ENCODE measurements at regions not wholly inside any gene's neighbourhood (a gene's known extent, or its start where the extent isn't known, plus 50 kb on each side); places are given as distances from the start of the nearest gene placed in this dataset.
A peak's percentile ranks its signal among the peaks of the same experiment; 100 is the strongest.
"Not testable (repeated sequence)": the region's sequence is repeated elsewhere in the genome, so short reads cannot be mapped to it uniquely, and the experiment has no call there.

DNA sequence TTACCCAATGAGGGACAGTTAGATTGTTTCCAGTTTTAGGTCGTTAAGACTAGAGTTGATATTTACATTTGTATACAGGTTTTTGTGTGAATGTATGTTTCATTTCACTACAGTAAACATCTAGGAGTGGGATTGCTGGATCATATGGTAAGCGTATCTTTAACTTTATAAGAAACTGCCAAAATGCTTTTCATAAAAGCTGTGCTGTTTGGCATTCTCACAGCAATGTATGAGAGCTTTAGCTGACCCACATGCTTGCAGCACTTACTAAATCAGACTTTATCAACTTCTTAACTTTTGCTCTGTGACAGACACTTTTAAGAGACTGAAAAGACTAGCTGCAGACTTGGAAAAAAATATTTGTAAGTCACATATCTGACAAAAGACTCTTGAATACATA is 262.5 kb upstream of the PELI2 start:
- TF ChIP-seq, protein P1, sequence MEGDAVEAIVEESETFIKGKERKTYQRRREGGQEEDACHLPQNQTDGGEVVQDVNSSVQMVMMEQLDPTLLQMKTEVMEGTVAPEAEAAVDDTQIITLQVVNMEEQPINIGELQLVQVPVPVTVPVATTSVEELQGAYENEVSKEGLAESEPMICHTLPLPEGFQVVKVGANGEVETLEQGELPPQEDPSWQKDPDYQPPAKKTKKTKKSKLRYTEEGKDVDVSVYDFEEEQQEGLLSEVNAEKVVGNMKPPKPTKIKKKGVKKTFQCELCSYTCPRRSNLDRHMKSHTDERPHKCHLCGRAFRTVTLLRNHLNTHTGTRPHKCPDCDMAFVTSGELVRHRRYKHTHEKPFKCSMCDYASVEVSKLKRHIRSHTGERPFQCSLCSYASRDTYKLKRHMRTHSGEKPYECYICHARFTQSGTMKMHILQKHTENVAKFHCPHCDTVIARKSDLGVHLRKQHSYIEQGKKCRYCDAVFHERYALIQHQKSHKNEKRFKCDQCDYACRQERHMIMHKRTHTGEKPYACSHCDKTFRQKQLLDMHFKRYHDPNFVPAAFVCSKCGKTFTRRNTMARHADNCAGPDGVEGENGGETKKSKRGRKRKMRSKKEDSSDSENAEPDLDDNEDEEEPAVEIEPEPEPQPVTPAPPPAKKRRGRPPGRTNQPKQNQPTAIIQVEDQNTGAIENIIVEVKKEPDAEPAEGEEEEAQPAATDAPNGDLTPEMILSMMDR (conservative IDR thresholded peaks at IDR 0.05; ENCODE audit: low read depth, low read length), result no peak
- no peak for DNase-seq (ENCODE audit: low read depth)
- no peak overlapping the region for H3K4me3 ChIP-seq (ENCODE audit: low read depth, low read length)

DNA sequence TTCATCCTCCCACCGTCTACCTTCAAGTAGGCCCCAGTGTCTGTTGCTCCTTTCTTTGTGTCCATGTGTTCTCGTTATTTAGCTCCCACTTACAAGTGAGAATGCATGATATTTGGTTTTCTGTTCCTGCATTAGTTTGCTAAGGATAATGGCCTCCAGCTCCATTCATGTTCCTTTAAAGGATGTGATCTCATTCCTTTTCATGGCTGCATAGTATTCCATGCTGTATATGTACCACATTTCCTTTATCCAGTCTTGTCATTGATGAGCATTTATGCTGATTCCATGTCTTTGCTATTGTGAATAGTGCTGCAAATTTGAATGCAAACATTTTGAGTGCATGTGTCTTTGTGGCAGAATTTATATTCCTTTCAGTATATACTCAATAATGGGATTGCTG is 259.6 kb upstream of the PELI2 start:
- DNase-seq (ENCODE audit: low read depth), result no peak
- H3K4me3 ChIP-seq (ENCODE audit: low read depth, low read length), result no peak overlapping the region
- TF ChIP-seq, protein P1 (conservative IDR thresholded peaks at IDR 0.05; ENCODE audit: low read depth, low read length), result no peak

DNA sequence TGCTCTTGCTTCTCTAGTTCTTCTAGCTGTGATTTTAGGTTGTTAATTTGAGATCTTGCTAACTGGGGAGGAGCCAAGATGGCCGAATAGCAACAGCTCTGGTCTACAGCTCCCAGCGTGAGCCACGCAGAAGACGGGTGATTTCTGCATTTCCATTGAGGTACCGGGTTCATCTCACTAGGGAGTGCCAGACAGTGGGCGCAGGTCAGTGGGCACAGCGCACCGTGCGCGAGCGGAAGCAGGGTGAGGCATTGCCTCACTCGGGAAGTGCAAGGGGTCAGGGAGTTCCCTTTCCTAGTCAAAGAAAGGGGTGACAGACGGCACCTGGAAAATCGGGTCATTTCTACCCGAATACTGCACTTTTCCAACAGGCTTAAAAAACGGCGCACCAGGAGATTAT is 256.6 kb upstream of the PELI2 start:
- DNase-seq (ENCODE audit: low read depth); H3K4me3 ChIP-seq (ENCODE audit: low read depth, low read length): not testable (repeated sequence)

DNA sequence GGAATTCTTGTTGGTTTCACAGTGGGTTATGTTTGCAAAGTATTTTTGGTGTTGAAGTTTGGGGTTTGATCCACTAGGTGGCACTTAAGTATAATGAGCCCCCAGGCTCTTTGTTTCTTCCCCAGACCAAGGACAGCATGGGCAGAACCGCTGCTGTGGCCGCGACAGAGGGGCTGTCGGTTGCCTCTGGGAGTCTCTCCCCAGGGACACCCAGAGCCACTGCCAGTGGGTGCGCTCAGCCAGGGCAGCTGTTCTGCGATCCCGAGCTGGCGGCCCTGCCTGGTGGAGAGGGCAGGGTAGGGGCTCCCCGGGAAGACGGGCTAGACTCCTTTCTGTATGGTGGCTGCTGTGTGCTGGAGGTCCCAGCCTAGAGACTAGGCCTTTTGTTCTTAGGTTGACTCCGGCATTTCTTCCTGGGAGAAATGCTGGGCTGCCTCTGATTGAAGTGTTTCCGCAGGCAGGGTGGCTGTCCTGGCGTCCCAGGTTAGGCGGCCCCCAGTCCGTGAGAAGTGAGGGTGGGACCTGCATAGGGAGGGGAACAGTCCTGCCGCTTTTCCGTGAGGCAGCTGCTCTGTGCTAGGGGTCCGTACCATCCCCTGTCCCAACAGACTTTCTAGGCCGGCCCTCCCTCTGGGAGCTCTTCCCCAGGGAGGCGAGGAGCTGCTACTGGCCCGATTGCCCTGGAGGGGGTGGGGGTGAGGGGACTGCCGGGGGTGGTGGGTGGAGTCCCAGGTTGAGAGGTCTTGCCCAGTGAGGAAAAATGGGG is 253.1 kb upstream of the PELI2 start:
- no peak for DNase-seq (ENCODE audit: low read depth)
- no peak overlapping the region for H3K4me3 ChIP-seq (ENCODE audit: low read depth, low read length)
- TF ChIP-seq, protein P1 (conservative IDR thresholded peaks at IDR 0.05; ENCODE audit: low read depth, low read length), result peak; percentile 47

DNA sequence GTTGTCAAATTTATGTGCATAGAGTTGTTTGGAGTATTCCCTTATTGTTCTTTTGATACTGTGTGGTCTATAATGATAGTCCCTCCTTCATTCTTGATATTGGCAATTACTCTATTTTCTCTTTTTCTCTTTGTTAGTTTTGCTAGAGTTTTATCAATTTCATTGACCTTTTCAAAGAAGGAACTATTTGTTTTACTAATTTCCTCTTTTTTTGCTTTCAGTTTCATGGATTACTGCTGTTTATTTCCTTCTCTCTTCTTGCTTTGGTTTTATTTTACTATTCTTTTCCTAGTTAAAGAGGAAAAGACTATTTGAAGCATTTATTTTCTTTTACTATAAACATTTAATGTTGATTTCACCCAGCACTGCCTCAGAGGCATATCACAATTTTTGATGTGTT is 250.9 kb upstream of the PELI2 start:
- H3K4me3 ChIP-seq (ENCODE audit: low read depth, low read length), result no peak overlapping the region
- no peak for DNase-seq (ENCODE audit: low read depth)
- TF ChIP-seq, protein P1 (conservative IDR thresholded peaks at IDR 0.05; ENCODE audit: low read depth, low read length), result no peak

DNA sequence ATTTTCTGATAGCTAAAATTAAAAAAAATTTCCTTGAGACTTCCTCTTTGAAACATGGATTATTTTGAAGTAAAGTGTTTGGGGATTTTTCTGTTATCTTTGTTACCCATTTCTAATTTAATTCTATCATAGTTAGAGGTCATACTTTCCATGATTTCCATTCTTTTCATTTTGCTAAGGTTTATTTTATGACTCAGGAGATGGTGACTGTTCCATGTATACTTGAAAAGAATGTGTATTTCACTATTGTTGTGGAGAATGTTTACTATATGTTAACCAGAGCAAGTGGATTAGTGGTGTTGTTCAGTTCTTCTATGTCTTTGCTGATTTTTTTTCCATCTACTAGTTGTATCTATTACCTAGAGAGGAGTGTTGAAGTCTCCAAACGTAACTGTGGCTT is 250.5 kb upstream of the PELI2 start:
- DNase-seq (ENCODE audit: low read depth), result no peak
- no peak overlapping the region for H3K4me3 ChIP-seq (ENCODE audit: low read depth, low read length)

DNA sequence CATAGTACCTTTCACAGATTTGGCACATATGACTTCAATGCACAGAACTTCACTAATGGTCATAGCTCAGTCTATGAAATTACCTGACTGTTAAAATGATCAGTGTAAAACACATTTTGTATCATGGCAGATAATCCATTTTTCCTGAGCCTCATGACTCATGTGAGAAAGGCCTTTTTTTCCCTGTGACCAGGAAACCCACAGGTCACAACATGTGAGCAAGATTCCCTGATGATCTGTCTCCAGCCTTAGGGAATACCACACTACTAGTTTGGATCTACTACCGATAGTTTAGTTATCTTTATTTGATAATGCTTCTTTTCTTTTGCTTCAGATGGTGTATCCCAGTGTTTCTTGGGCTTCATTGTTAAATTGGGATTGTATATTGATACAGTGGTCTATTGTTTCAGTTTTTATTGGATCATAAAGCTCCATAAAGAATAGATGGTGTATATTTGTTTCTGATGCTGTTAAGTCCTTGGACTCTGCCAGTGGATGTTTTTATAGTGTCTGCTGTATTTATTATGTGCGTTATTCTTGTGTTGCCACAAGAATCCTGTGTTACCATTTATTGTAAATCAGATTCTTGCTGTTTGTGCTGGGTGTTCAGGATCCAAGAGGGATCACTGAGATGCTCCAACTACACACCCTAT is 248.7 kb upstream of the PELI2 start:
- DNase-seq (ENCODE audit: low read depth), result no peak
- no peak overlapping the region for H3K4me3 ChIP-seq (ENCODE audit: low read depth, low read length)
- TF ChIP-seq, protein P1 (conservative IDR thresholded peaks at IDR 0.05; ENCODE audit: low read depth, low read length), result no peak

More for the DNA sequence above, 250.5 kb upstream of the PELI2 start:
- TF ChIP-seq, protein P1 (conservative IDR thresholded peaks at IDR 0.05; ENCODE audit: low read depth, low read length), result no peak

All from epithelial cell of proximal tubule (primary cell).